AG08396 (cell line): ENCODE measurements at regions not wholly inside any gene's neighbourhood (a gene's known extent, or its start where the extent isn't known, plus 50 kb on each side); places are given as distances from the start of the nearest gene placed in this dataset.
"Not testable (repeated sequence)": the region's sequence is repeated elsewhere in the genome, so short reads cannot be mapped to it uniquely, and the experiment has no call there.

Experiments
- DNase-seq: peaks from one replicate; pipeline ENCODE4 v3.0.0; 2012; ENCODE audit warnings: low spot score, mixed read lengths

DNA sequence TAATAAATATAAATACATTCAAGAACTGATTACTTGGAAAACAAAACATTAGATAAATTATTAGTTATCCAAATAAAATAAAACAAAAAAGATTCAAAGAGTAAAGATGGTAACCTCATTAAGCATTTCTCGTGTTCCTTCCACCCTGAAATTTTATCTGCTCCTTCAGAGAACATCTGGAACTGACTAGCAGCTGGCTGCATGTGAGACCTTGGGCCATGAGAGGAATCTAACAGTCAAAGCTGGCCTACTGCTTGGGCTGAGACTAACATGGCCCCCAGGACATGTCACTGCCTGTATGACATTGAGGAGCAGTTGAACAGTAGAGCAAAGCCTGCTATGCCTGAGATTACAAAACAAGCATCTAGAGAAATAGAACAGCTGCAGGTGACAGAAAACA lies 208.5 kb upstream of the ZSWIM2 start:
- no peak for DNase-seq

DNA sequence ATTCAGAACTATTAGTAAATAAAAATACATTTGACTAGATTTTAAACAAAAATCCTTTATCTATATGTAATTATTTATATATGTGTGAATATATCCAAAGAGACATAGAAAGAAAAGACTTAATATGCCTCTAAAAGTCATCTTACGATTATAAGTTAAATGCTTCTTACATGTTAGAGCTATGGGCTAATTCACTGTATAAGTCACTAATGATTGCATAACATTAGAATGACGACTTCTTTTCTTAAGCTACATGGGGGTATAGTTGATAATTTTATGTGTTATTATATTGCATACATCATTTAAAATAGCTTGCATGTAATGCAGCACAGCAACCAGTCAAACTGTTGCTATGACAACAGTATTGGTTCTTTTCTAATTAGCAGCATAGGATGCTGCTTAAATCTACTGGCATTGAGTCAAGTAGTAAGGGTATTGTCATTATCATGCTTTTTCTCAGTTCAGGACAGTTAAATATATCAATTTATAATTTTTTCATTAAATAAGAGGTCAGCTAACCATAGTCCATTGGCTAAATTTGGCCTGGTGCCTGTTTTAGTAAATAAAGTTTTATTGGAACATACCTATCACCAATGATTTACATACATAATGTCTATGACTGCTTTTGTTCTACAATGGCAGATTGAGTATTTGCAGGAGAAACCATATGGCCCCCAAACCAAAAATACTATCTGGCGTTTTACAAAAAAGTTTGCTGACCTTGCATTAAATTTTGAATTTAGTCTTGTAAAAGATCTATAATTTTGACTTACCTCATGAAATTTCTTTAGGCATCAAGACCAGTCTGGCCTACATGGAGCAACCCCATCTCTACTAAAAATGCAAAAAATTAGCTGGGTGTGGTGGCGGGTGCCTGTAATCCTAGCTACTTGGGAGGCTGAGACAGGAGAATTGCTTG lies 207.7 kb upstream of the ZSWIM2 start:
- no peak for DNase-seq

DNA sequence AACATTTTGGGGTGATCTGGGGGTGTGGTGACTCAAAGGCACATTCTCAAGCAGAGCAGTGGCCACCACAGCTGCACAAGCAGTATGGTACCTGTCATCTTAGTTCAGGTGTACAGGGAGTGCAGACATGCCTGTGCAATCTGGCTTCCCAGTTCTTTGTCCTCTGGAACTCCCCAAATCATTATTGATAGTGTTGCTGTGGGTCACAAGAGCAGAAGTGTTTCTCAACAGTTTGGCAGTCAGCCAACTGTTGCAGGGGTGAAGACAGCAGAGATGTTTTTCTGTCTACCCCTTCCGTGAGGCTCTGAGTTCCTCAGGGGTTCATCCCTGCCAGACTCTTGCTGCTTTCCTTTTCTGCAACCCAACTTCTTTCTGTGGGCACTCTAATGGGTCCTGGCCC lies 206.5 kb upstream of the ZSWIM2 start:
- no peak for DNase-seq

DNA sequence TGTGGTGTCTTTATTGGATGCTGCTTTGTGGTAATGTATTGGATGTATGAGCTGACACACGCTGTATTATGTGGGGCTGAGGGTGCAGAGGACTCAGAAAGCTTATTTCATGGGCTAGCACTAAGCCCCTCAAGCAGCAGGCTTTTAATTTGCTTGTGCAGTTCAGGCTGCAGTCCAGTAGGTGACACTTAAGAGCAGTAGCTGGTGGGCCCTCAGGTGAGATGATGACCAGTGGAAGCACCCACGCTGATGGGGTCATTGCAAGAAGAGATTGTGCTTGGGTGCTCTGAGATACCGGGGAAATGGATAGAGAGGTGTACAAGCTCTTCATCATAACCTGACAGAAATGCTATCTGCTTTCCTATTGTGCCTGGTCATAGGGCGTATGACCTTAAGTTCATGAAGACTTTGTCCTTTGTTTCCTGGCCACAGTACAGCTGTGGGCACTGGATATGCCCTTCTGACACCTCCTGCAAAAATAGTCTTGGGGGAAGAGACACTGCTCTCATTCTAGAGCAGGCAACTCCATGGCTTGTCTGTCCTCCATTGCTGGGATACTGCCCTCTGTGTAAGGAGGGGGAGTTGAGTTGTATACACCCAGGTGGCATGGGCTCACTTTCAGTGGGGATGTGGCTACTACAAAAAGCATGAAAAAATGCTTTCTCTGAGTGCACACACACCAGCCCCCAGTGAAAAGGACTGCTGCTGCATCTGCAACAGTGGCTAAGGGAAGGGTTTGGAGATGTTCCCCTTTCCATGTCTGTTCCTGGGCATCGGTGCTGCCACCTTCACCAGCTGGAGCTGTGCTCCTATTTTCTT lies 205.7 kb upstream of the ZSWIM2 start:
- no peak for DNase-seq

DNA sequence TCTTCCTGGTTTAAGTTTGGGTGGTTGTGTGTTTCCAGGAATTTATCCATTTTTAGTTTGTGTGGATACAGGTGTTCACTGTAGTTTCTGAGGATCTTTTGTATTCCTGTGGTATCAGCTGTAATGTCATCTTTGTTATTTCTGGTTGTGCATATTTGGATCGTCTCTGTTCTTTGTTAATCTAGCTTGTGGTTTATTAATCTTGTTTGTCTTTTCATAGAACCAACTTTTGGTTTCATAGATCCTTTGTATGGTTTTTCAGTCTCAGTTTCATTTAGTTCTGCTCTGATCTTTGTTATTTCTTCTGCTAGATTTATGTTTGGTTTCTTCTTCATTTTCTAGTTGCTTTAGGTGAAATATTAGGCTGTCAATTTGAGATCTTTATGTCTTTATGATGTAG lies 202.4 kb upstream of the ZSWIM2 start:
- no peak for DNase-seq

DNA sequence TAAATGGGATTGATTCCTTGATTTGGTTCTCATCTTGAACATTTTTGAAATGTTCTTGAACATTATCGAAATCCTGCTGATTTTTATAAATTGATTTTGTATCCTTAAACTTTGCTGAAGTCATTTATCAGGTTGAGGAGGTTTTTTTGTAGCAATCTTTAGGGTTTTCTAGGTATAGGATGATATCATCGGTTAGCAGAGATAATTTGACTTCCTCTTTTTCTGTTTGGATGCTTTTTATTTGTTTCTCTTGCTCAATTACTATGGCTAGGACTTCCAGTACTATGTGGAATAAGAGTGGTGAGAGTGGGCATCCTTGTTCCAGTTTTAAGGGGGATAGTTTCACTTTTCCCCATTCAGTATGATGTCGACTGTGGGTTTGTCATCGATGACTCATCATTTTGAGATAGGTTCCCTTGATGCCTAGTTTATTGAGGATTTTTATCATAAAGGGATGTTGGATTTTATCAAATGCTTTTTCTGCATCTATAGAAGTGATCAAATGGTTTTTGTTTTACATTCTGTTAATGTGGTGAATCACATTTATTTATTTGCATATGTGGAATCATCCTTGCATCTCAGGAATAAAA lies 201.5 kb upstream of the ZSWIM2 start:
- DNase-seq: no peak

DNA sequence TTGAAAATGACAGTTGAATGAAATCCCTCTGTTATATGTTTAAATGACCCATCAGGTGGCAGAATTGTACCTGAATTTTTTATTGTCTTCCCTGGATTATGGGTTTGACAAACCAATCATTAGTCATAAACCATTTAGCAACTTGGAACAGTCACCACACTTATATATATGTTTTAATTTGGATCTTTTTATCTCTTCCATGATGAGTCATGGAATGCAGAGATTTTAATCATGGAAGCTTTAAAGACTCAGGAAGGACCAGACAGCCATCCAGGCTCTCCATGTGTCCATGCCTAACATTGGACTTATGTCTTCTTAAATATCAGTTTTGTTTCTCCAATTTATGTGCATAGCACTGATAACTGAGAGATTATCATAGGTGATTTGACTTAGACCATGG lies 188.3 kb upstream of the ZSWIM2 start:
- DNase-seq: no peak

DNA sequence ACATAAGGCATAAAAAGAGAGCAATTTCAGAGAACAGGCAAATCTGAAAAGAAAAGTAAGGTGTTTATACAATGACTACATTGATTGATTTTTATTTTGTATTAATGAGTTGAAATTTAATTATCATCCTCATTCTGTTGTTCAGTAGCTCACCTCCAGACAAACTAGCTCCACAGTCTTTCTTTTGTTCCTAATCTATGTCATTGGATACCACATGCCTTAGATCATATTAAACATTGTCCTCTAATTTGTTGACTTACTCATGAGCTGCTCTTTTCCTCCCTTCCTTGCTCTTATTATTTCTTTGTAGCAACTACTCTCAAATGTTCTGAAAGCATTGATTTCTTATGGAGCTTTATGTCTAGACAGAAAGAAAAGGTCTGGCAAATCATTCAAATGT lies 185.5 kb upstream of the ZSWIM2 start:
- no peak for DNase-seq

DNA sequence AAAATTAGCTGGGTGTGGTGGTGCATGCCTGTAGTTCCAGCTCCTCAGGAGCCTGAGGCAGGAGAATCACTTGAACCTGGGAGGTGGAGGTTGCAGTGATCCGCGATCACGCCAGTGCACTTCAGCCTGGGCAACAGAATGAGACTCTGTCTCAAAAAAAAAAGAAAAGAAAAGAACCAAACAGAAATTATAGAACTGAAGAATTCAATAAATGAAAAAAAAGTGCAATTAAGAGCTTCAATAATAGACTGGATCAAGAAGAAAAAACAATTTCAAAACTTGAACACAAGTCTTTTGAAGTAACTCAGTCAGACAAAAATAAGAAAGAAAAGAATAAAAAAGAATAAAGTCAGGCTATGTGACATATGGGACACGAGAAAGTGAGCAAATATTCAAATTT lies 175.8 kb upstream of the ZSWIM2 start:
- DNase-seq: no peak

DNA sequence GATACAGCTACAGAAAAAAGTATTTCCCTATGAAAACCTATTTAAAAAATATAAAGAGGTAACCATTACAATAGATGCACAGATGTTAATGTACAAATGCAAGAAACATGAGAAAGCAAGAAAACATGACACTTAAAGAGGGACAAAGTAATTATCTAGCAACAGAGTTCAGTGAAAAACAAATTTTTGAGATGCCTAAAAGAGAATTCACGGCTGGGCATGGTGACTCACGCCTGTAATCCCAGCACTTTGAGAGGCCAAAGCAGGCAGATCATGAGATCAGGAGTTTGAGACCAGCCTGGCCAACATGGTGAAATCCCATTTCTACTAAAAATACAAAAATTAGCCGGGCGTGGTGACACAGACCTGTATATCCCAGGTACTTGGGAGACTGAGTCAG lies 175.0 kb upstream of the ZSWIM2 start:
- DNase-seq: not testable (repeated sequence)

DNA sequence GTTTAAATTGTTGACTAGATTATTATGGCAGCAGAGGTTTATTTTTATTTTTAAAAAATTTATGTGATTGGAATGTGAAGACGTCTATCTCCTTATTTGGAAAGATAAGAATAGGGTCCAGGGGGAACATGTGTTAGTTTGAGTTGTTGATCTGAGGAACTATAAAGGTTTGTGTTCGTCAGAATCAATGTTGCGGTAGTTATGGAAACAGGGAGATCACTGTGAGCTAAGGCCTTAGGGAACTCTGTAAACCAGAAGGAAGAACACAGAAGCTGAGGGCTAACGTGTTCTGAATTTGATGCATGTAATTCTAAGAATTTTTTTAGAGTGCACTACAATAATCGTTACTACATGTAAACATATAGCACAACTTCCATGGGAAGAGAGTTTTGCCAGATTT lies 168.5 kb upstream of the ZSWIM2 start:
- no peak for DNase-seq

DNA sequence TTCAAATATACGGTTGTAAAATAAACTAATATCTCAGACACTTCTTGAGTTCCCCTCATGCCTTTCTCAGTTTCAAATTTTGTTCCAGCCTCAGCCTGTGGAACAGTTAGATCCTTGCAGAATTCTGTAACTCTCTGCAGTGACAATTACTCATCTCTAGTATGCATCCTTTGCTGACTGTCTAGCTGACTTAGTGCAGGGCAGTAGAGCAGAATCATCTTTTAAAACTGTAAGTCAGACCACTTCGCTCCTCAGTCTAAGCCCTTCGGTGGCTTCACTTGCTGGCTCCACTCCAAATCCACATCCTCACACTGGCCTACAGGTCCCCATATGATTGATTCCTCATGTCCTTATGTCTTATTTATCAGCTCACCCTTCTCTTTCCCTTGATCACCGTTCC lies 164.1 kb upstream of the ZSWIM2 start:
- DNase-seq: no peak

DNA sequence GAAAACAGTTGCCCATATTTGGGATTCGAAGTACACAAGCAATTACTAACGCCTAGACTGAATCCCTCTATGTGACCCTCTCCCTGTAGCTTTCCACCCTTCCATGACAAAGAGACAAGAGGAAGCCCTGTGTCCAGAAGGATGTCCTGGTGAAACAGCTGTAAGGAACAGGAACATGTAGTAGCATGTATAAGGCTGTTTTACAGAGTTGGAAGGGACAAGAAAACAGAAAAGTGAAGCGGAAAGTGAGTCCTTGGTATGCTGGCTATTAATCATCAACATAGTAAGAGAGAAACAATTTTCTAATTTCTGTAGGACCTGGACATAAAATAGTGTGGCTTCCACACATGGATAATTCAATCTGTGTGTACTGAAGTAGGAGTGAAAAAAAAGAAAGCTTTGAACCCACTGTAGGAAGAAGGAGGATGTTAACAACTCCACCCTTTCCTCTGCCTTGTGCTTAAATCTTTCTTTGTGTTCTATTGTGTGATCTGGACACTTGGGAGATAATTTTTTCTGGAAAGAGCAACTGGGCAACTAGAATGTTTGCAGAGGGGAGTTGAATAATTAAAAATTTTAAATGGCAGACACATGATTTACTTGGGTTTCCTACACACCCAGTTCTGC lies 162.3 kb upstream of the ZSWIM2 start:
- no peak for DNase-seq

DNA sequence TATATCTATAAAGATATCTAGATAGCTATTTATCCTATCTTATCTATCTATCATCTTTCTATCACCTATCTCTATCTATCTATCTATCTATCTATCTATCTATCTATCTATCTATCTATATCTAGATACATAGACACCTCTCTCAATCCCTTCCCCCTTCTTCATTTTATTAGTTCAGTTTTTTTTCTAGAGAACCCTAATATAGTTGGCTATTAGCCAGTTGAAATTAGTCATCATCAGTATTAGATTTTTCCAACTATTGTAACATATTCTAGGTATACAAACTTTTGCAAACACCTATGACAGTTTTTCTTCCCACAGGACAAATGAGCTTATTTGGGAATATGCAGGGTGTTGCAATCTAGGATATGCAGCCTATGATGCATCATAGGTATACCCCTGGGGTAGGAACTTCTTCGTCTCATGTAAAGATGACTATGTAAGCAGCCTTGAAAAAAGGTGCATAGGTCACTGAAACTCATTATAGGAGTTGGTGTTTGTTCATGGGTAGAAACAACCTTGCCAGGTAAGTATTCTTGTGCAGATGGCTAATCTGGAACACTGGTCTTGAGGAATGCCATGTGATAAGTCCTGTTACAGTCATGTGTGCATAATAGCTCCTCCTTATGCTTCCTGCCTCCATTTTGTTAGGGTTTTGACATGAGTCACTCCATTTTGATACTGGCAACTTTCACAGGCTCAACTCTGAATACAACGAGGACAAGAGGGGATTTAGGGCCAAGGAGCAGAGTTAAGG lies 160.7 kb upstream of the ZSWIM2 start:
- no peak for DNase-seq

DNA sequence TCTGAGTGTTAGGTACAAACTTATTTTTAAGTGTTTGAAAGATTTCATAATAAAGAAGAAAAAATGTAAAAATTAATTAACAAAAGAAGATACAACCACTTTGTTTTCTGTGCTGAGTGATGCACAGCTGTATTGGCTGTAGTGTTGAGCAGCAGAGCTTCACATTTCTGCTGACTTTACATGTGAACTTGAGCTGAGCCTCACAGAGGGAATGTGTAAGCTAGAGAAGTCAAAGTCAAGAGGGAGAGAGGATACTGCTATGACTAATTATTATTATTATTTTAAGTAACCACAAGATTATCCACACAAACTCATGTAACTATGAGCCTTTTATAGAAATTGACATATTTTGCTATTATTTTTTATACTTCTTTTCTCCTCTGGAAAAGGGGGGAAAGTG lies 159.1 kb upstream of the ZSWIM2 start:
- DNase-seq: peak; percentile 9

DNA sequence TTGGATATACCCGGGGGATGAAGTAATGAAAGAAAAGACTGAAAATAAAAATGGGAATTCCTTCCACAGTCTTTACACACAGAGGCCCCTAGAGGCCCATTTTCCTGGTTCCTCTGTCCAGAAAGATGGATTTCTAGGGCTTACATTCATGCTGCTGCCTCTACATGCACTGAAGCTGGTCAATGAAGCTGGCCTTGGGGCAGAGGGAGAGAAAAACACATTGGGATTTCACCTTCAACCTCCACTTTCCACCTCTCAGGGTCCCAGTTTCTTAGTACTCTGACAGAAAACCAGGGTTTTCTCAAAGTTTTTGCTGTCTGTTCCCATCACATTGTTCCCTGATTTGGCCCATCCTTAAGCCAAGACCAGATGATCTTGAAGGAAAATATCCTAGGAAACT lies 154.6 kb upstream of the ZSWIM2 start:
- no peak for DNase-seq

DNA sequence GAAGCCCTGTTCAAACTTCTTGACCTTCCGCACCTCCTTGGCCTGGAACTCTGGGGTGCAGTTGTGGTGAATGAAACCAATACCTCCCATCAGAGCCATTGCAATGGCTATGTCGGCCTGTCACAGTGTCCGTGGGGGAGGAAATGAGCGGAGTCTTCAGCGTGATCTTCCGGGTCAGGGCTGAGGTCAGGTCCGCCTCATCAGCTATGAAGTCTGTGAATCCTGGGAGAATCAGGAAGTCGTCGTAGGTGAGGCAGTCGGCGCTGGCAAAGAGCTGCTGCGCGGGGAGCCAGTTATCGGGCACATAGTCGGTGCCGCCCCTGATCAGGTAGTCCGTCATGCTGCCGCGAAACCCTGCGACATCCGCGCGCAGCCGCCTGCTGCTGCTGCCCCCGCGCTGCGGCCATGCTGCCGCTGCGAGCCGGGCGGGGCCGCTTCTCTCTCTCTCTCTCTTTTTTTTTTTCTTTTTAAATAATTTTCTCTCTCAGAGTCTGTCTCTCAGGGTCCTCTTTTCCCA lies 154.1 kb upstream of the ZSWIM2 start:
- DNase-seq: no peak

DNA sequence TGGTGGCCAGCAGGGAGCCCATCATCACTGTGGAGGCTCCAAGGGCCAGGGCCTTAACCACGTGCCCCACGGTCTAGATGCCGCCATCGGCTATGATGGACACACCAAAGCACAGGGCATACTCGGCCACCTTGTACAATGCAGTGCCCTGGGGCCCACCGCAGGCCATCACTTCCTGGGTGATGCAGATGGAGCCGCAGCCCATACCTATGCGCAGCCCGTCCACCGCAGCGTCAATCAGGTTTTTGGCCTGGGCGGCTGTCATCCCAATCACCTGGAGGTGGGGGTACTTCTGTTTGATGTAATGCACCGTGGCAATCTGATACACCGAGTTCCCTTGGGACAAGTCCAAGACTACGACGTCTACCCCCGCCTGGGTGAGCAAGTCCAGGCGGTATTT lies 153.3 kb upstream of the ZSWIM2 start:
- no peak for DNase-seq

DNA sequence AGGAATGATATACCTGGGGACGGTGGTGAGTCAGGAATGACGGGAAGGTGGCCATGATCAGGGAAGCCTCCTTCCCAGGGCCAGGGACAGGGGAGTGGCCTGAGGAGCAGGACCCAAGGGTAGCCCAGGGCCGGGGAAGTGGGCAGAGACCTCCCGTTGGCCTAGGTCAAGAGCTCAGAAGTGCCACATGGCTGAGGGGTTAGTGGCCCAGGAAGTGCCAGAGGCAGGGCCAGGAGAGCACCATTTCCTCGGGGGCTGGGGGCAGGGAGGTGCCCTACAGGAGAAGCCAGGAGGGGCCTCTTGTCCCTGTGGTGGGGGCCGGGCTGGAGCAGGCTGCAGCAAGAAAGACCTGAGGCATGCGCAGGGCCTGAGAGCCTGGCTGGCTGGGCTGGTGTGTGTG lies 152.3 kb upstream of the ZSWIM2 start:
- DNase-seq: no peak

DNA sequence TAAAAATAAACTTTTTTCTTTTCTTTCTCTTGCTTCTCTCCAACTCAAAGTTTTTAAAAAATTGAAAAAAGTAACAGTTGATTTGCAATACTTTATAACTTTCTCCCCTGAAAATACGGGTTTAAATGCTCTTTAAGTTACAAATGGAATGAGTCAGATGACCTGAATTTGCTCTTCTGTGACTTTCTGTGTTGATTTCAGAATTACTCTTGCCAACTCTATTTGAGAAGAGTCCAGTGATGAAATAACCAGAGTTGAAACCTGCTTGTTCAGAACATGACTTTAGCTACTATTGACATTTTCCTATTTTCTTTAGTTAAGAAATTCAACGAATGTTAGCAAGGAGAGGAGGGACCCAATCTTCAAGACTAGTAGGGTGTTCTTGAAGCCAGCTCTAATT lies 146.1 kb upstream of the ZSWIM2 start:
- no peak for DNase-seq

DNA sequence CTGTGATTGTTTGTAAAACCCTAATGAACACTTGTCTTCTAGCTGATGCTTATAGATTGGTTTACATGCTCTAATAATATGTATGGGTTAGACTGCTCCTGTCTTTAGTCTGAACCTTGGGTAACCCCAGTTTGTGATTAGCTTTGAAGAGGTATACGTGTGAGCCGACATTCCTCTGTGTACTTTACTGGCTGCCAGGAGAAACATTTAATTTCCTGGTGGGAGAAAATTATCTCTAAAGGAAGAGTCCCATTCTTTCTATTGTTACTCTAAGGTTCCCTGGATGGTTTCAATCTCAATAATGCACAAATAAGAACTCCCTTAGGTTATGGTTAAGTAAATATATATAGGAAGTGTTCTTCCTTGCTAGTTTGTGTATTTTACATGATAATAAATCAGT lies 143.6 kb upstream of the ZSWIM2 start:
- no peak for DNase-seq
